ENCODE measurements at regions not wholly inside any gene's neighbourhood (a gene's known extent, or its start where the extent isn't known, plus 50 kb on each side); places are given as distances from the start of the nearest gene placed in this dataset.

GRCh38 chr6:152836523-152836922, 85.9 kb downstream of the VIP start:
- Histone ChIP-seq H3K56ac (replicated peaks; ENCODE audit: insufficient read length, low read depth, low read length) (no peak overlapping the region), H3K27ac (ENCODE audit: low read depth, low read length) (no peak overlapping the region), H2AK5ac (ENCODE audit: low read depth, low read length) (no peak overlapping the region), H2BK12ac (ENCODE audit: low read depth, low read length) (no peak overlapping the region), H4K5ac (ENCODE audit: insufficient read length, low read depth, low read length) (no peak overlapping the region), H3K4ac (replicated peaks; ENCODE audit: insufficient read length, low read depth, low read length) (no peak overlapping the region), H2BK120ac (replicated peaks; ENCODE audit: low read depth, low read length) (no peak overlapping the region), H3K9ac (replicated peaks in 1 of 4; ENCODE audit: extremely low read depth in 1 of 4, low read depth in 3 of 4, low read length in 3 of 4) (no peak overlapping the region), H3K79me2 (ENCODE audit: control insufficient read depth in 1 of 2, insufficient read depth in 2 of 2, low read length in 2 of 2) (no peaks in the 10 kb centered on the region), H3K79me1 (ENCODE audit: low read depth, low read length) (no peaks in the 10 kb centered on the region), H3K23me2 (ENCODE audit: low read depth, low read length) (no peaks in the 10 kb centered on the region), H3K14ac (ENCODE audit: insufficient read length) (no peak overlapping the region), H3K4me2 (ENCODE audit: insufficient read depth in 1 of 2, low read depth in 2 of 2, low read length in 2 of 2) (no peak overlapping the region), H4K91ac (replicated peaks; ENCODE audit: insufficient read length, low read length) (no peak overlapping the region), H3K9me3 (ENCODE audit: insufficient read depth in 2 of 2, low read depth in 1 of 2, low read length in 1 of 2) (no peaks in the 10 kb centered on the region), H2BK15ac (ENCODE audit: low read length) (no peak overlapping the region), H4K8ac (ENCODE audit: extremely low read depth, insufficient read depth, low read length) (no peak overlapping the region), H3K18ac (ENCODE audit: extremely low read depth, low read length) (no peak overlapping the region), H3K4me1 (replicated peaks in 1 of 4; ENCODE audit: control insufficient read depth in 3 of 4, insufficient read depth in 4 of 4, low read length in 3 of 4) (no peaks in the 10 kb centered on the region), H4K20me1 (replicated peaks in 1 of 2; ENCODE audit: control insufficient read depth in 1 of 2, insufficient read depth in 2 of 2, low read length in 2 of 2) (no peaks in the 10 kb centered on the region), H3K36me3 (ENCODE audit: control insufficient read depth in 2 of 4, insufficient read depth in 4 of 4, low read length in 3 of 4) (no peaks in the 10 kb centered on the region), H3K27me3 (replicated peaks in 1 of 4; ENCODE audit: control insufficient read depth in 3 of 4, extremely low read depth in 1 of 4, insufficient read depth in 3 of 4, low read length in 3 of 4) (no peaks in the 10 kb centered on the region), H2BK5ac (ENCODE audit: low read depth, low read length) (no peak overlapping the region), H3K4me3 (ENCODE audit: extremely low read depth in 1 of 4, insufficient read depth in 2 of 4, low read depth in 3 of 4, low read length in 4 of 4) (no peak overlapping the region), H2BK20ac (ENCODE audit: low read length) (no peak overlapping the region), H2AFZ (ENCODE audit: low read length) (no peak overlapping the region), H3K23ac (ENCODE audit: insufficient read length) (no peak overlapping the region)
- WGBS, 2 experiments (ENCODE audit: extremely low coverage in 1 of 2, insufficient coverage in 1 of 2, insufficient read length in 1 of 2, insufficient replicate concordance in 2 of 2, low coverage in 1 of 2, low lambda C conversion rate in 2 of 2, missing lambda C conversion rate in 1 of 2), result 25% methylated on average over 1 of the region's 1 CpG; no CpG with 5 or more reads in 1 of the 2 experiments
- no peak for TF ChIP-seq EP300 (IDR thresholded peaks at IDR 0.05; ENCODE audit: borderline replicate concordance in 1 of 2, low read depth in 2 of 2, low read length in 2 of 2)
- no peak for TF ChIP-seq TCF12 (IDR thresholded peaks at IDR 0.05; ENCODE audit: low read depth, low read length)
- no peak for TF ChIP-seq TEAD4 (IDR thresholded peaks at IDR 0.05; ENCODE audit: low read depth, low read length)
- TF ChIP-seq CTBP2 (IDR thresholded peaks at IDR 0.05; ENCODE audit: borderline replicate concordance, insufficient read depth, insufficient read length, low read length), result no peak
- TF ChIP-seq EZH2 (IDR thresholded peaks at IDR 0.05; ENCODE audit: low read depth, low read length, severe bottlenecking), result no peak
- FAIRE-seq (no peak), DNase-seq (ENCODE audit: low read depth in 1 of 2, low spot score in 2 of 2) (no peak)
- ChIA-PET CTCF (ENCODE audit: partially characterized antibody) (interaction anchor here (1.6 kb wide), 1 partner anchor 12 kb away, joined by 8 read pairs; no protein-coding TSS in a partner anchor), POLR2A (ENCODE audit: partially characterized antibody) (no interaction called here)

All from H1 (cell line).